DOHH2 (cell line): ENCODE measurements at regions not wholly inside any gene's neighbourhood (a gene's known extent, or its start where the extent isn't known, plus 50 kb on each side); places are given as distances from the start of the nearest gene placed in this dataset.

ENCODE experiments used
- CTCF ChIP-seq: fragments of 200-600 bp; sonication (generic); IDR thresholded peaks from one replicate; pipeline ENCODE4 v1.5.1; 2014; ENCODE audit warnings: antibody characterized with exemption, mild to moderate bottlenecking, low read depth, low read length; ENCODE audit not compliant: poor library complexity, severe bottlenecking
- EZH2phosphoT487 ChIP-seq: fragments of 200-600 bp; sonication (generic); IDR thresholded peaks from 2 replicates; pipeline ENCODE4 v1.6.1; 2017; ENCODE audit warnings: borderline replicate concordance, mild to moderate bottlenecking, antibody characterized with exemption, low read length, moderate library complexity, mixed read lengths

DNA sequence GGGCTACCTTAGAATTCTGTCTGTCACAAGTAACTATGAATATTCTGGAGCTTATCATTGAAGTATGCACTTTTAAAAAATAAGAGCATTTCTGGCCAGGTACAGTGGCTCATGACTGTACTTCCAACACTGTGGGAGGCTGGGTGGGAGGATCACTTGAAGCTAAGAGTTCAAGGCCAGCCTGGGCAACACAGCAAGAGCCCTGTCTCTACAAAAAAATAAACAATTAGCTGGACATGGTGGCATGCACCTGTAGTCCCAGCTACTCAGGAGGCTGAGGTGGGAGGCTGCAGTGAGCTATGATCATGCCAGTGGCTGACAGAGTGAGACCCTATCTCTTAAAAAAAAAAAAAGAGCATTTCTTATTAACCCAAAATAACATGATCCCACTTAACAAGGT is 60.0 kb upstream of the BRD7 start:
- TF ChIP-seq CTCF (no peak), EZH2phosphoT487 (no peak)
